ENCODE measurements at regions not wholly inside any gene's neighbourhood (a gene's known extent, or its start where the extent isn't known, plus 50 kb on each side); places are given as distances from the start of the nearest gene placed in this dataset.

DNA sequence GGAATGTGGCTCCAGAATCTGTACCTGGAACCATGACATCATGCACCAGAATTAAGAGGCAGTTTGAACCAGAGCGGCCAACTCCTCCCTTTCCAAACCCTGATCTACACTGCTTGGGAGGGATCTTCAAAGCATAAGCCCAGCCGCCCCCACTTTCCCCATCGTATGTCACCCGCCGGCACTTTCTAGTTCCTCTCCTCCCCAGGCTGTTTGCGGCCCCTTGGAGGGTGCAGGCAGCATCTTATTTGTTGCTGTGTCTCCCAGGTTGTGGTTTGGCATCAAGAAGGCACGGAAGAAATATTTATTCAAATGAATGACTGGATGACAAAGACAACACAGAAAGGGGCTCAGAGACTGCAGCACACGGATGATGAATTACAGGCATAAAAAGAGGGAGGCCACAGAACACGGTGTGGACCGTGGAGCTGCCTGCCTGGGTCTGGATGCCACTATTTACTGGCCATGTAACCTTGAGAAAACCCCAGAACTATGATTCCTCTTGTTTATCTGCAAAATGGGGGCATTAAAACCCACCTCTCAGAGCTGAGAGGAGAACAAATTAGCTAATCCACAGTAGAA lies 305.8 kb downstream of the EIPR1 start:
- Histone ChIP-seq H3K4me3 (ENCODE audit: low read depth, low read length) (no peak overlapping the region), H3K4me1 (peaks cover 3% of the 10 kb centered on the region; the same call in 1 of the 2 replicates), H3K27me3 (no peaks in the 10 kb centered on the region), H3K36me3 (no peaks in the 10 kb centered on the region), H3K9me3 (no peaks in the 10 kb centered on the region)
- DNase-seq = no peak
- TF ChIP-seq CTCF (IDR thresholded peaks at IDR 0.05; ENCODE audit: low read depth, low read length) = no peak

- H3K4me3 ChIP-seq (ENCODE audit: low read depth, low read length) = no peak overlapping the region
- no peak for DNase-seq
- H3K36me3 ChIP-seq = no peaks in the 10 kb centered on the region
- H3K9me3 ChIP-seq = no peaks in the 10 kb centered on the region
- no peaks in the 10 kb centered on the region for H3K27me3 ChIP-seq
- H3K4me1 ChIP-seq = no peaks in the 10 kb centered on the region
- no peak for TF ChIP-seq CTCF (IDR thresholded peaks at IDR 0.05; ENCODE audit: low read depth, low read length)
Observed at GRCh38 chr2:3066831-3067230, 310.8 kb downstream of the EIPR1 start.

- no peak for TF ChIP-seq CTCF (IDR thresholded peaks at IDR 0.05; ENCODE audit: low read depth, low read length)
- Histone ChIP-seq H3K27me3 (no peaks in the 10 kb centered on the region), H3K9me3 (no peaks in the 10 kb centered on the region), H3K4me1 (no peaks in the 10 kb centered on the region), H3K36me3 (no peaks in the 10 kb centered on the region), H3K4me3 (ENCODE audit: low read depth, low read length) (no peak overlapping the region)
- DNase-seq = no peak
Observed at GRCh38 chr2:3065928-3066327, 311.7 kb downstream of the EIPR1 start.

- Histone ChIP-seq H3K4me3 (ENCODE audit: low read depth, low read length) (no peak overlapping the region), H3K4me1 (no peaks in the 10 kb centered on the region), H3K36me3 (no peaks in the 10 kb centered on the region), H3K27me3 (no peaks in the 10 kb centered on the region), H3K9me3 (no peaks in the 10 kb centered on the region)
- no peak for DNase-seq
- no peak for TF ChIP-seq CTCF (IDR thresholded peaks at IDR 0.05; ENCODE audit: low read depth, low read length)
Observed at GRCh38 chr2:3062476-3063260, 314.9 kb downstream of the EIPR1 start.

GRCh38 chr2:3060049-3060448 lies 317.6 kb downstream of the EIPR1 start:
- H3K27me3 ChIP-seq = no peaks in the 10 kb centered on the region

More at GRCh38 chr2:3060049-3060448, 317.6 kb downstream of the EIPR1 start:
- no peak for DNase-seq
- Histone ChIP-seq H3K36me3 (no peaks in the 10 kb centered on the region), H3K9me3 (no peaks in the 10 kb centered on the region), H3K4me1 (no peaks in the 10 kb centered on the region), H3K4me3 (ENCODE audit: low read depth, low read length) (no peak overlapping the region)
- TF ChIP-seq CTCF (IDR thresholded peaks at IDR 0.05; ENCODE audit: low read depth, low read length) = no peak

Measured in BE2C (cell line).